Loucy (cell line): ENCODE measurements at regions not wholly inside any gene's neighbourhood (a gene's known extent, or its start where the extent isn't known, plus 50 kb on each side); places are given as distances from the start of the nearest gene placed in this dataset.
"Not testable (repeated sequence)": the region's sequence is repeated elsewhere in the genome, so short reads cannot be mapped to it uniquely, and the experiment has no call there.

Experiments
- H2AFZ ChIP-seq: fragments of 200-600 bp; sonication (generic); 2 replicates; pipeline ENCODE4 v1.6.0; 2016; ENCODE audit warnings: antibody characterized with exemption, mild to moderate bottlenecking, low read length, moderate library complexity
- H3F3A ChIP-seq: fragments of 200-600 bp; 2 replicates; pipeline ENCODE4 v1.6.0; 2016; ENCODE audit warnings: antibody characterized with exemption, low read depth, mild to moderate bottlenecking
- H3K27me3 ChIP-seq: fragments of 200-600 bp; sonication (generic); 2 replicates; pipeline ENCODE4 v1.6.1; 2014; ENCODE audit warnings: low read length, mild to moderate bottlenecking; ENCODE audit not compliant: insufficient read depth, poor library complexity, severe bottlenecking
- H3K36me3 ChIP-seq: fragments of 200-600 bp; sonication (generic); 2 replicates; pipeline ENCODE4 v1.6.1; 2016; ENCODE audit warnings: low read length; ENCODE audit not compliant: insufficient read depth
- H3K4me1 ChIP-seq: fragments of 200-600 bp; sonication (generic); 2 replicates; pipeline ENCODE4 v1.5.1; 2014; ENCODE audit warnings: low read length, mild to moderate bottlenecking; ENCODE audit not compliant: insufficient read depth, poor library complexity, severe bottlenecking
- H3K4me2 ChIP-seq: fragments of 200-600 bp; sonication (generic); 2 replicates; pipeline ENCODE4 v1.6.0; 2014; ENCODE audit warnings: antibody characterized with exemption, low read length, low read depth, mild to moderate bottlenecking; ENCODE audit not compliant: poor library complexity, severe bottlenecking
- H3K4me3 ChIP-seq: fragments of 200-600 bp; sonication (generic); 2 replicates; pipeline ENCODE4 v1.5.1; 2014; ENCODE audit warnings: low read length, mild to moderate bottlenecking, mixed read lengths; ENCODE audit not compliant: poor library complexity, severe bottlenecking
- H3K79me2 ChIP-seq: fragments of 200-600 bp; sonication (generic); 2 replicates; pipeline ENCODE4 v1.6.1; 2014; ENCODE audit warnings: low read length; ENCODE audit not compliant: insufficient read depth
- H3K9ac ChIP-seq: fragments of 200-600 bp; sonication (generic); 2 replicates; pipeline ENCODE4 v1.6.0; 2014; ENCODE audit warnings: mild to moderate bottlenecking, low read depth, low read length, moderate library complexity; ENCODE audit not compliant: poor library complexity, severe bottlenecking
- H3K9me2 ChIP-seq: fragments of 200-600 bp; sonication (generic); replicated peaks from 2 replicates; pipeline ENCODE4 v1.6.1; 2016; ENCODE audit warnings: low read depth, low read length, mixed read lengths
- H3K9me3 ChIP-seq: fragments of 200-600 bp; sonication (generic); 2 replicates; pipeline ENCODE4 v1.6.1; 2014; ENCODE audit warnings: mild to moderate bottlenecking, antibody characterized with exemption, low read length, low read depth; ENCODE audit not compliant: insufficient read depth
- H4K20me1 ChIP-seq: fragments of 200-600 bp; sonication (generic); 2 replicates; pipeline ENCODE4 v1.6.0; 2014; ENCODE audit warnings: antibody characterized with exemption, low read length, mild to moderate bottlenecking; ENCODE audit not compliant: insufficient read depth, poor library complexity, severe bottlenecking

- H3K79me2 ChIP-seq, H3K9me3 ChIP-seq, H3F3A ChIP-seq, H3K27me3 ChIP-seq, H4K20me1 ChIP-seq, H3K4me1 ChIP-seq, H2AFZ ChIP-seq, H3K9ac ChIP-seq, H3K9me2 ChIP-seq, H3K4me3 ChIP-seq, H3K4me2 ChIP-seq, H3K36me3 ChIP-seq: not testable (repeated sequence)
Observed at GRCh38 chr1:146448212-146448876, 219.5 kb upstream of the NOTCH2NLA start.

GRCh38 chr1:146443871-146444222 lies 215.0 kb upstream of the NOTCH2NLA start:
- H3K36me3 ChIP-seq, H3K27me3 ChIP-seq, H2AFZ ChIP-seq, H3K4me1 ChIP-seq, H3K4me3 ChIP-seq, H3K9me2 ChIP-seq, H3F3A ChIP-seq, H4K20me1 ChIP-seq, H3K79me2 ChIP-seq, H3K4me2 ChIP-seq, H3K9ac ChIP-seq, H3K9me3 ChIP-seq: not testable (repeated sequence)

- H3K9me3 ChIP-seq, H3K9ac ChIP-seq, H3K36me3 ChIP-seq, H3K4me3 ChIP-seq, H3K27me3 ChIP-seq, H3K9me2 ChIP-seq, H3F3A ChIP-seq, H3K79me2 ChIP-seq, H4K20me1 ChIP-seq, H2AFZ ChIP-seq, H3K4me1 ChIP-seq, H3K4me2 ChIP-seq: not testable (repeated sequence)
Observed at GRCh38 chr1:146443088-146443870, 214.5 kb upstream of the NOTCH2NLA start.

GRCh38 chr1:146438543-146438942 lies 209.7 kb upstream of the NOTCH2NLA start:
- not testable (repeated sequence) for H3K9me2 ChIP-seq, H3K4me2 ChIP-seq, H3K79me2 ChIP-seq, H3K9me3 ChIP-seq, H3K4me3 ChIP-seq, H3K9ac ChIP-seq, H3K36me3 ChIP-seq, H4K20me1 ChIP-seq, H3K4me1 ChIP-seq, H2AFZ ChIP-seq, H3F3A ChIP-seq, H3K27me3 ChIP-seq

- H3K36me3 ChIP-seq, H3K4me3 ChIP-seq, H3F3A ChIP-seq, H3K4me1 ChIP-seq, H3K9ac ChIP-seq, H4K20me1 ChIP-seq, H3K27me3 ChIP-seq, H3K4me2 ChIP-seq, H3K9me3 ChIP-seq, H3K9me2 ChIP-seq, H3K79me2 ChIP-seq, H2AFZ ChIP-seq: not testable (repeated sequence)
Observed at GRCh38 chr1:146416642-146417041, 187.8 kb upstream of the NOTCH2NLA start.

GRCh38 chr1:146415017-146415416 lies 186.2 kb upstream of the NOTCH2NLA start:
- not testable (repeated sequence) for H3K4me1 ChIP-seq, H3K9me3 ChIP-seq, H3K36me3 ChIP-seq, H3K9ac ChIP-seq, H2AFZ ChIP-seq, H3K27me3 ChIP-seq, H3F3A ChIP-seq, H3K4me2 ChIP-seq, H3K9me2 ChIP-seq, H3K4me3 ChIP-seq, H4K20me1 ChIP-seq, H3K79me2 ChIP-seq

- H3K4me1 ChIP-seq, H3K4me2 ChIP-seq, H3K9ac ChIP-seq, H4K20me1 ChIP-seq, H3K79me2 ChIP-seq, H3K4me3 ChIP-seq, H3F3A ChIP-seq, H2AFZ ChIP-seq, H3K9me3 ChIP-seq, H3K36me3 ChIP-seq, H3K27me3 ChIP-seq, H3K9me2 ChIP-seq: not testable (repeated sequence)
Observed at GRCh38 chr1:146413911-146414310, 185.1 kb upstream of the NOTCH2NLA start.
